NCI-H526 treated with DMSO at 0.1 percent for 48 hours (cell line): ENCODE measurements at regions not wholly inside any gene's neighbourhood (a gene's known extent, or its start where the extent isn't known, plus 50 kb on each side); places are given as distances from the start of the nearest gene placed in this dataset.
A peak's percentile ranks its signal among the peaks of the same experiment; 100 is the strongest.
"Not testable (repeated sequence)": the region's sequence is repeated elsewhere in the genome, so short reads cannot be mapped to it uniquely, and the experiment has no call there.

ENCODE experiments used
- DNase-seq: peaks from one replicate; lab custom pipeline; 2025; lab: John Stamatoyannopoulos, UW

DNA sequence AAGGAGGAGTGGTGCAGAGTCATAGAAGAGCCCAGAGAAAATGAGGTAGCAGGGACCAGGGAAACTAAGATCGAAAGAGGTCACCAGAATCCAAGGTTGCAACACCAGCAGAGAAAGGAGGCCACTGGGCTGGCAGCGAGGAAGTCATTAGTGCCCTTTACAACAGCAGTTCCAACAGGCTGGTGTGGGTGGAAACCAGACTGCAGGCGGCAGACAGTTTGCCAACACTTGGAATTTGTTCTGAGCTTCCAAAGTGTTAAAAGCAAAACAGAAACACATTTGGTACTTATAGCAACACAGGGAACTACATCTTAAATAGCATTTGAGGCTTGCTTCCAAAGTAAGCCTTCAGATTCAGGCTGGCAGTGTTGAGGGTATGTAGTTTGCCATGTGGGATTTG lies 95.2 kb upstream of the PWP1 start:
- no peak for DNase-seq

DNA sequence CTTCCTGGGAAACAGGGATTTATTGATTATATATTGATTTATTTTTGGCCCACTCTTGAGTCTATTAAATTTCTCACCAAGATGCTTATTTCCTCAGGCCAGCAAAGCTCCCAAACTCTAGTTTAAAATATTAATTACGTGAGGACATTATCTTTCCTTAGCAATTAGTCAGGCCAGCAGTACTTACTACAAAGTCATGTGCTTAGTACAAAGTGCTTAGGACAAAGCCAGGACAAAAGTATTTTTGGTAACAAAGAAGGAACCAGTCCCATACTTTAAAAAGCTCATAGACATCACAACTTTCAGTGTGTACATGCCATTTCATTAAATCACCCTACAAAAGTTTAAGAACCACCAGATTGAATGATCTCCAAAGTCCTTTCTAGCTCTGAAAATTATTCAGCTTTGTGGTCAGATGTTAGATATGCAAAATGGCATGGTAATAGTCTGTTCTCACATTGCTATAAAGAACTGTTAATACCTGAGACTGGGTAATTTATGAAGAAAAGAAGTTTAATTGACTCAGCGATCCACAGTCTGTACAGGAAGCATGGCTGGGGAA lies 94.7 kb upstream of the PWP1 start:
- DNase-seq: no peak

- DNase-seq: no peak
Measured at GRCh38 chr12:107593713-107594381, 91.8 kb upstream of the PWP1 start.

DNA sequence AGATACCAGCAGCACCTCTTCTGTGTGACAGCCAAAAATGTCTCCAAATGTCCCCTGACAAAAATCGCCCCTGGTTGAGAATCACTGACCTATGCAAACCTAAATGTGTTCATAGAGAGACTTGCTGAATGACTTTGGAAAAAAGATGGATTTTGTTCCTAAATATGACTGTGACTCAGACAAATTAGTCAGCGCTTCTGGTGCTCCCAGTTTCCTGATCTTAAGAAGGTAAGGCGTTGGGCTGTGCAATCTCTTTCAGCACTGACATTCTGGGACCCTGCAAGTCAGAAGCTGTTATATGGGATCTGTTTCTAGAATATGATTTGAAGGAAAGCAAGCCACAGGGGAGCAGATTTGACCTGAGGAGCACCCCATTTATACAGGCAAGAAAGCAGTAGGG lies 90.6 kb upstream of the PWP1 start:
- no peak for DNase-seq

GRCh38 chr12:107597695-107598410 lies 87.7 kb upstream of the PWP1 start:
- DNase-seq: no peak

DNA sequence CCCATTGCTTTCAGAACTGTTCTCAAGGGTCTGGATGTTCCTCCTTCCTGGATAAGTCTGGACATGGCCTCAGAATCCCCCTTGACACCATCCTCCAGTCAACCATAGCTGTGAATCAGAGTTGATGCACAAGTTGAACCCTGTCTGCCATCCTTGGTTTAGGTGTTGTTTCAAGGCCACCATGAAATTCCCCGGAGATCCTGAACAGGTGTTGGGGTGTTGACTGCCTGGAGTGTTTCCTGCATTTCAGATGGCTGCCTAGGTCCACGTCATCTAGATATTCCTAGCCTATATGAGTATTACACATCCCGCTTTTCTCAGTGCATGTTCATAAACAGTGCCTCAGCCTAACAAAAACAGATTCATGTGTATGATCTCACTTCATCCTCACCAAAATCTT lies 86.7 kb upstream of the PWP1 start:
- no peak for DNase-seq

GRCh38 chr12:107600581-107601144 lies 84.9 kb upstream of the PWP1 start:
- no peak for DNase-seq

GRCh38 chr12:107602446-107602845 lies 83.2 kb upstream of the PWP1 start:
- DNase-seq: no peak

DNA sequence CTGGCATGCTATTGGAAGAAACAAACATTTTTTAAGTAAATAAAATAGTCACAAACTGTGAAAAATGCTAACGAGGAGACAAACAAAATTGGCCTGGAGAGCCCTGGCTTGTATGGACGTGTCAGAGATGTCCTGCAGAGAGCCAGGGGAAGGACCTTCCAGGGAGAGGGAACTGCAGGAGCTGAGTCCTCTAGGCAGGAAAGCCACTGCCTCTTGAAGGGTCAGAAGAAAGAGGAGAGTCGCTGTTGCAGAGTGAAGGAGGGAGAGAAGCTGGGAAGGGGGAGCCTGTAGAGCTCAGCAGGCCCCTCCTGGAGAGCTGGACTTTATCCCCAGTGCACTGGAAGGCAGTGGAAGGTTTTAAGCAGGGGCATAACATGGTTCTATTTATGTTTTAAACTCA lies 80.3 kb upstream of the PWP1 start:
- DNase-seq: no peak

DNA sequence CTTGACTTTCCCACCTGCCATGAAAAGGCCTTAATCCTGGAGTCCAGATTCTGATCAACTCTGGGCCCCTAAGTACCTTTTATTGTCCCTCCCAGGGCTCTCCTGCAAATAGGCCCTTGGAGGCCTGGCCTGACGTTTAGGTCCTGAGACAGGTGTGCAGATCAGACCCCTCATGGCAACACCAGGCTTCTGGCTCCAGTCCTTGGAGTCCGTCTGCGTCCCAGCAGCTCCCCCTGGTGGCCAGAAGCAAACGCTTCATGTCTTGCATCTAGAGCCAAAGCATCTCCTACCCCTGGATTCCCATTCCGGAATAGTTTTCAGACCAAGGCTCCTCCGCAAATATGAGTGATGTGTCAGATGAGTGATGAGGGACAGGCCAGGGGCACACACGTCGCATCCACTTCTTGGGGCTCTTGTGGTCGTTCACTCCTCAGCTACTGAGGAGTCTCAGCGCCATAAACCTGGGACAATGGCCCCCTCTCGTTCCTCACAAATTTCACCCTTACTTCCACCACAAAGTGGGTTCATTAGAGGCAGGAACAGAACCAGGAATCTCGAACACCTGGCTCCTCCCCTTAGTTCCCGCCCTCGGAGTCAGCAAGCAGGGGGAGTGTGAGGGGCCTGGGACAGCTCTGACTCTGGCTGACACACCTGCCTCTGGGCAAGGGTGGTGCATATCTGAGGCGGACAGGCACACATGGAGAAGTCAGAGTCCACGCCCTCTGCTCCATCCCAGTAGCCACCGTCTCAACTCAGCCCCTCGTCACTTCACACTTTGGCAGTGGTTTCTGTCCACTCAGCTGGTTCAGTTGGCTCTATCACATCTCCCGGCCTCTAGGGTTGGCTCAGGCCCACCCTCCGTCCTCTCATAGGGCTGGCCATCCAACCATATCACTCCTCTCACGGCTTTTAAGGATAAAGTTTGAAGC lies 77.9 kb upstream of the PWP1 start:
- peak; percentile 47 for DNase-seq

DNA sequence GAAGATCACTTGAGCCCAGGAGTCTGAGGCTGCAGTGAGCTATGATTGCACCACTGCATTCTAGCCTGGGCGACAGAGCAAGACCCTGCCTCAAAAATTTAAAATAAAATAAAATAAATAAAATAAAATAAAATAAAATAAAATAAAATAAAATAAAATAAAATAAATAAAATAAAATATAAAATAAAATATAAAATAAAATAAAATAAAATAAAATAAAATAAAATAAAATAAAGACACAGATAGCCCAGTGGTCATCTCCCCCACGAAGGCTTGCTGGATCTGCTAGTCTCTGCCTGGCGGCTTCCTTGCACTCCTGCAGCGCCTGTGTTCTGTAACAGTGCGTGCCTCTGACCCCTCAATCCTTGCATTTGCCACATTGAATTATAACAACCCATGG lies 76.8 kb upstream of the PWP1 start:
- not testable (repeated sequence) for DNase-seq

- DNase-seq: peak; percentile 20
Measured at GRCh38 chr12:107610021-107610859, 75.4 kb upstream of the PWP1 start.

- no peak for DNase-seq
Measured at GRCh38 chr12:107612508-107612907, 73.1 kb upstream of the PWP1 start.

GRCh38 chr12:107616941-107617340 lies 68.7 kb upstream of the PWP1 start:
- no peak for DNase-seq

DNA sequence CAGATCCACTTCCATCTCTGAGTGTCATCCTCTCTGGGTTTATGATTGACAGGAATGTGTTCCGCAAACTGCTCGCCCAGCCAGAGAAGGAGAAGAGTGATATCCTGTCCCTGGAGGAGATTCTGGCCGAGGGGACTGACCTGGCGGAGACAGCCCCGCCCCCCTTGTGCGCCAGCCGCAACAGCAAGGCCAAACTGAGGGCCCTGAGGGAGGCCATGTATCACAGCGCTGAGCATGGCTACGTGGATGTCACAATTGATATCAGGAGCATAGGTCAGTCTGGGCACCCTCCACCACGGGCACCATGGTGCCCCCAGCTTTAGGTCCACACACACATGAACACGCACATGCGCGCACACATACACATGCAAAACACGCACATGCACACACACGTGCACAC lies 67.5 kb upstream of the PWP1 start:
- no peak for DNase-seq

DNA sequence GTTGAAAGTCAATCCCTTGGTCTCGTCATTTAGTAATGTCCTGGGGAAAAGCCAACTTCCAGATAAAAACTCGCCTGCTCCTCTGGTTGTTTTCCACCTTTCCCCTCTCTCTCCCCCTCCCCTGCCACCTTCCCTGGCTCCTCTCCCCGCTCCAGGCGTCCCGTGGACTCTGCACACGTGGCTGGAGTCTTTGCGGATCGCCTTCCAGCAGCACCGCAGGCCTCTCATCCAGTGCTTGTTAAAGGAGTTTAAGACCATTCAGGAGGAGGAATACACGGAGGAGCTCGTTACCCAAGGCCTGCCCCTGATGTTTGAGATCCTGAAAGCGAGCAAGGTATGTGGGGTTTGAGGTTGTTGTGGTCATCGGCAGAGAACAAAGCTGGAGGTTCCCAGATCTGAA lies 65.8 kb upstream of the PWP1 start:
- DNase-seq: no peak

DNA sequence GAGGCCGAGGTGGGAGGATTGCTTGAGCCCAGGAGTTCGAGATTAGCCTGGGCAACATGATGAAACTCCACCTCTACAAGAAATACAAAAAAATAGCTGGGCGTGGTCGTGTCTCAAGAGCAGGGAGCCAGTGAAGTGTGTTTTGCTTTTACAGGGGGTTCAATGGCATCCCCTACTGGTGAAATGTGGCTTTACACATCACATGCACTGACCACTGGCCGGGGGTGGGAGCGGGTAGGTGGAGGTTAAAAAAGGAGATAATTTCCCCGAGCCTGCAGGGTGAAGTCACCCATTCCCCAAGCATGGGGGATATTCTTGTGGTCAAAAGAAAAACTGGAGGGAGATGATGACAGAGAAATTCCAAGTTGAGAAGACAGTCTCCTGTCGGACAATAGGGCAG lies 63.6 kb upstream of the PWP1 start:
- DNase-seq: no peak

DNA sequence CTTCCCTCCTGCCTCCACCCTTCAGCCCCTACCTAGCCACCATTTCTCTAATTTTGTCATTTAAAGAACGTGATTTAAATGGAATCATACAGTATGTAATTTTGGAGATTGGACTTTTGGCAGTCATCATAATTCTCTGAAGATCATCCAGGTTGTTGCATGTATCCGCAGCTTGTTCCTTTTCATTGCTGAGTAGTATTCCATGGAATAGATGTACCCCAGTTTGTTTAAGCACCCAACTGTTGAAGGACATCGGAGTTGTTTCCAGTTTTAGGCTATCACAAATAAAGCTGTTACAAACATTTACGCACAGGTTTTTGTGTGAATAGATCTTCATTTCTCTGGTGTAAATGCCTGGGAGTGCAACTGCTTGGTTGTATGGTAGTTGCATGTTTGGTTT lies 61.1 kb upstream of the PWP1 start:
- no peak for DNase-seq

GRCh38 chr12:107631715-107632114 lies 53.9 kb upstream of the PWP1 start:
- no peak for DNase-seq

GRCh38 chr12:107632246-107632645 lies 53.4 kb upstream of the PWP1 start:
- no peak for DNase-seq

DNA sequence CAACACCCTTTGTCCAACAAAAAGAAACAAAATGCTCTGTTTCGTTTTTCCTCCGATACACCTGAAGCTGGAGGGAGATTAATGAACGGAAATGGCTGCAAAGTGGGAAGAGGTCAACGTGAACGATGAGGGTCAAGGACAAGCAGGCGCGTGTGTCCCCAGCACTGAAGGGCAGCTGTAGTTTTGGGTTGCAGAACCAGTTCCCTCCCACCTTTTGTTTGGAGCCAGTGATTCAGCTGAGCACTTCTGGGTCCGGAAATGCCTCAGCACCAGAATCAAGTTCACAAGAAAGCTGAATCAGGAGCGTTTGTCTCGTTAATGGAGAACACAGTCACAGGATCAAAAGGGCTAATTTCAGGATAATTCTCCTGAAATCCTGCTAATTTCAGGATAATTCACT lies 51.1 kb upstream of the PWP1 start:
- DNase-seq: no peak
